AG09319 (cell line): ENCODE measurements at regions not wholly inside any gene's neighbourhood (a gene's known extent, or its start where the extent isn't known, plus 50 kb on each side); places are given as distances from the start of the nearest gene placed in this dataset.
"Not testable (repeated sequence)": the region's sequence is repeated elsewhere in the genome, so short reads cannot be mapped to it uniquely, and the experiment has no call there.

Experiments
- DNase-seq: peaks from one replicate; pipeline ENCODE4 v3.0.0-alpha.2; 2010; ENCODE audit warnings: low read depth; ENCODE audit errors: extremely low read depth
- TF ChIP-seq, protein P1 (sequence below): IDR thresholded peaks from 2 replicates; pipeline ENCODE4 v1.5.1; 2011; ENCODE audit warnings: low read depth, mild to moderate bottlenecking, inconsistent platforms, low read length, moderate library complexity

- TF ChIP-seq, protein P1, sequence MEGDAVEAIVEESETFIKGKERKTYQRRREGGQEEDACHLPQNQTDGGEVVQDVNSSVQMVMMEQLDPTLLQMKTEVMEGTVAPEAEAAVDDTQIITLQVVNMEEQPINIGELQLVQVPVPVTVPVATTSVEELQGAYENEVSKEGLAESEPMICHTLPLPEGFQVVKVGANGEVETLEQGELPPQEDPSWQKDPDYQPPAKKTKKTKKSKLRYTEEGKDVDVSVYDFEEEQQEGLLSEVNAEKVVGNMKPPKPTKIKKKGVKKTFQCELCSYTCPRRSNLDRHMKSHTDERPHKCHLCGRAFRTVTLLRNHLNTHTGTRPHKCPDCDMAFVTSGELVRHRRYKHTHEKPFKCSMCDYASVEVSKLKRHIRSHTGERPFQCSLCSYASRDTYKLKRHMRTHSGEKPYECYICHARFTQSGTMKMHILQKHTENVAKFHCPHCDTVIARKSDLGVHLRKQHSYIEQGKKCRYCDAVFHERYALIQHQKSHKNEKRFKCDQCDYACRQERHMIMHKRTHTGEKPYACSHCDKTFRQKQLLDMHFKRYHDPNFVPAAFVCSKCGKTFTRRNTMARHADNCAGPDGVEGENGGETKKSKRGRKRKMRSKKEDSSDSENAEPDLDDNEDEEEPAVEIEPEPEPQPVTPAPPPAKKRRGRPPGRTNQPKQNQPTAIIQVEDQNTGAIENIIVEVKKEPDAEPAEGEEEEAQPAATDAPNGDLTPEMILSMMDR, result no peak
- no peak for DNase-seq
Measured at GRCh38 chr18:24602201-24602600, 141.8 kb downstream of the HRH4 start.

DNA sequence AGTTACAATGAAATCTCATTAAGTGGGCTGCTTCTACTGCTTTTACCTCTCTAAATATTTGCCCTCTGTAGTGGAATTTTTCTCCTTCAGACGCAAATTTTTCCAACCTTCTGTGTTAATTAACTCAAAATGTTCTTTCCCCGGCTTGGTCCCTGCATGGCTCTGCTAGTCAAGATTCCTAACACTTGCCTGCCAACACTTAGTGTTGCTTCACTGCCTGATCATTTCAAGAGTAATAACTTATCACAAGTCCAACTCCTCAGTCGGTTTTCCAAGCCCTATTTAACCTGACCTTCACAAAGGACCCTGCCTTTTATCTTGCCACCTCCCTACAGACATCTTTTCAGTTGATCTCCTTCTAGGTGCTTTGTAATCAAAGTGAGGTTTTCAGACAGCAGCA is 142.7 kb downstream of the HRH4 start:
- no peak for DNase-seq
- TF ChIP-seq, protein P1, result no peak

DNA sequence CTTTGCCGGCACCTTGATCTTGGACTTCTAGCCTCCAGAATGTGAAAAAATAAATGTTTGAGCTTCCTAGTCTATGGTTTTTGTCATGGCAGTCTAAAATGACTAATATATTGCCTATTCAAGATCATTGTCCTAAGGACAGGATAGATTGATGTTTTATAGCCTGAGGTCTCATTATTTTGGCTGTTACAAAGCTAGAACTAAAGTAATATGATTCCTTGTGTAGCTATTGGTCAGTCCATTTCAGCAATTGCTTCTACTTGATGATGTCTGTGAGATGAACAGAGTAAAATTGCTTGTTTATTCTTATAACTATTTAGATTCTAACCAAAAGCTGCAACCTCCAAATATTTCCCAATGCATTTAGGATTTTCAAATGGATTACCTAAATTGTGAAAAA is 145.0 kb downstream of the HRH4 start:
- no peak for DNase-seq
- TF ChIP-seq, protein P1, result no peak

DNA sequence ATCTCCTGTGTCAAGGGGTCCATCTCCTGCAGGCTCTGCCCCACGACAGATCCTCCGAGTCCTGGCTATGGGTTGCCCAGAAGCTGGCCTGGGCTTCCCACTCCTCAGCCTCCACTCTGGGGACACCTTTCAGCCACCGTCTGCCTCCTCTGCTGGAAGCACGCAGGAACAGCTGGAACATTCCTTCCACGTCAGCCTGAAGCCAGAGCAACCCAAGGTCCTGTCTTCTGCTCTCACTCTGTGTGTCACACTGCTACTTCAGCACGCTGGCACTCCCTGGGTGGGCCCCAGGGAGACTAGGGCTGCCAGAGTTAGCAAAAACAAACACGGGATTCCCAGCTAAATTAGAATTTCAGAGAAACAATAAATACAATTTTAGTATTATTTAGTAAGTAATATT is 148.8 kb downstream of the HRH4 start:
- TF ChIP-seq, protein P1, result no peak
- no peak for DNase-seq

DNA sequence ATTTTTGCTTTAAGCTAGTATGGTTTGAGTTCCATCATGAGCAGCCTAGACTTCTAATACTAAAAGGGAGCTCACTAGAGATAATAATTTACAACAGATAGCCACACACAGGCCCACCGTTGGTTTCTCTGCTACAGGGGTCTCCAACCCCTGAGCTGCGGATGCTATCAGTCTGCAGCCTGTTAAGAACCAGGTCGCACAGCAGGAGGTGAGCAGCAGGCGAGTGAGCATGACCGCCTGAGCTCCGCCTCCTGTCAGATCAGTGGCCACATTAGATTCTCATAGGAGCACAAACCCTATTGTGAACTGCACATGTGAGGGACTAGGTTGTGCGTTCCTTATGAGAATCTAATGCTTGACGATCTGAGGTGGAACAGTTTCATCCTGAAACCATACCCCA is 150.6 kb downstream of the HRH4 start:
- no peak for DNase-seq
- TF ChIP-seq, protein P1, result no peak

- TF ChIP-seq, protein P1, result no peak
- no peak for DNase-seq
Measured at GRCh38 chr18:24613896-24614640, 153.6 kb downstream of the HRH4 start.

GRCh38 chr18:24616653-24617052 is 156.2 kb downstream of the HRH4 start:
- DNase-seq, result no peak
- TF ChIP-seq, protein P1, result no peak

DNA sequence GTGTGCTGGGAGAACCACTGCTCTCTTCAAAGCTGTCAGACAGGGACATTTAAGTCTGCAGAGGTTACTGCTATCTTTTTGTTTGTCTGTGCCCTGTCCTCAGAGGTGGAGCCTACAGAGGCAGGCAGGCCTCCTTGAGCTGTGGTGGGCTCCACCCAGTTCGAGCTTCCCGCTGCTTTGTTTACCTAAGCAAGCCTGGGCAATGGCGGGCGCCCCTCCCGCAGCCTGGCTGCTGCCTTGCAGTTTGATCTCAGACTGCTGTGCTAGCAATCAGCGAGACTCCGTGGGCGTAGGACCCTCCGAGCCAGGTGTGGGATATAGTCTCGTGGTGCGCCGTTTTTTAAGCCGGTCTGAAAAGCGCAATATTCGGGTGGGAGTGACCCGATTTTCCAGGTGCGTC is 164.0 kb downstream of the HRH4 start:
- not testable (repeated sequence) for DNase-seq
